NCI-H2171 treated with DMSO at 0.1 percent for 48 hours (cell line): ENCODE measurements at regions not wholly inside any gene's neighbourhood (a gene's known extent, or its start where the extent isn't known, plus 50 kb on each side); places are given as distances from the start of the nearest gene placed in this dataset.

Source experiments
- DNase-seq: peaks from one replicate; lab custom pipeline; 2025; lab: John Stamatoyannopoulos, UW

DNA sequence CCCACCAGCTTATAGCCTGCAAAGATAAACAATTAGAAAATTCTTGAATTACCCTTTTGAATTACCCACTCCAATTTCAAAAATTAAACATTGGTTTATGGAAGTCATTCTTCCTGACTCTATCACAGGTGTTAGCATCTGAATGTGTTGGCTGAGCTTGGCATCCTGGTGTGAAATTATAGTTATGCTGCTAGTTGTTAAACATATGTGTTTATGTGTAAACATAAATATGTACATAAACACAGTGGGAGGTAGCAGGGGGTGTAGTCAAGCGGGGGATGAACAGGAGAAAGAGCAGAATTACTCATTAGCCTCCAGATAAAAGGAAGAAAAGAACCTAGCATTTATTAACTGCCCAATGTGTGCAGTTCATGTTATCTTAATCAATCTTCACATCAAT lies 530.2 kb downstream of the MCTP2 start:
- no peak for DNase-seq

DNA sequence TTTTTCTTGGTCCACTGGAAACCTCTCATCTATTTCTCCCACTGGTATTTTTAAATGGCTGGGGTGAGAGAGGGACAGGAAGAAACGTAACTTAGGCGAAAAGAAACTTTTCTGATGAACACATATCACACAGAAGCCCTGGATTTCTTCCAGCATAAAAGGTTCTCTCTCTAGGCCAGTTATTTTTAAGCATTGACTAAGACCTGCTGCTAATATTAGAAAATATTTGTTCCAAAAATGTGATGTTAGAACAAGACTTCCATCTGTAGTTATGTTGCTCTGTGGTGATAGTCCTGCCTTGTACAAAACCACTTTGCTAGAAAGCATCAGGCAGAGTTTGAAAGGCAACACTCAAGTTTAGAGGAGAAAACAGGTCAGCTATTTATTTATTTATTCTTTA lies 537.7 kb downstream of the MCTP2 start:
- DNase-seq, result no peak

DNA sequence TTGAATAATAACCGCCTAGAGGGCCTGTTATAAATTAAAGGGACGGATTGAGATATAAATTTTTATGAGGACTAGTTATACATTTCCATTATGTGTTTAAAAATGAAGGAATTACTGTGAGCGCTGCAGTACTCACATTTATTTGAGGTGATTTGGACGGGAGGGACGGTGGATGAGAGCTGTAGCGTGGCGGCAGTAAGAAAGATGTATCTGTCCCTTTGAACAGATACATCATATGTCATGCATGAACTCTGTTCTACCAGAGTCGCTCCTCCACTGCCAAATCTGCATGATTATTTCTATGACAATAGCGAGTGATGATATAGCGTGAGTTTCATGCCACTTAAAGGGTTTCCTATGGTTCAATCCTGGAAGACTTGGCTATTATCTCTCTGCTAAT lies 538.8 kb downstream of the MCTP2 start:
- no peak for DNase-seq

DNA sequence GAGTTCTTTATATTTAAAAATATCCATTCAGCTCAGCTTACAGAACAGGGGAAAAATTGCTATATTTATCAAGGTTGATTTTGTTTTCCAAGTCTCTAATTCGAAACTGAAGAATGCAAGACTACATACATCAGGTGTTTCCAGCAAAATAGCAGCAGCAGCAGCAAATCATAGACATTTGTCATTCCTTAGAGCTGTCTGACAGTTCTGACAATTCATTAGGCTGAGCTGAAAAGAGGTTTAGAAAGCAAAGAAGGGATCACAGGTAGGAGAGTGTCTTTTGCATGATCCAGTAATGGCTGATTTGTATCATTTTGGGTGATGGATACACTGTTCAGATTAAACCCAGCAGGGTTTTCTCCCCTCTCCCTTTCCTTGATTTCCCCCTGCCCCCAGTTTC lies 545.7 kb downstream of the MCTP2 start:
- DNase-seq, result no peak

DNA sequence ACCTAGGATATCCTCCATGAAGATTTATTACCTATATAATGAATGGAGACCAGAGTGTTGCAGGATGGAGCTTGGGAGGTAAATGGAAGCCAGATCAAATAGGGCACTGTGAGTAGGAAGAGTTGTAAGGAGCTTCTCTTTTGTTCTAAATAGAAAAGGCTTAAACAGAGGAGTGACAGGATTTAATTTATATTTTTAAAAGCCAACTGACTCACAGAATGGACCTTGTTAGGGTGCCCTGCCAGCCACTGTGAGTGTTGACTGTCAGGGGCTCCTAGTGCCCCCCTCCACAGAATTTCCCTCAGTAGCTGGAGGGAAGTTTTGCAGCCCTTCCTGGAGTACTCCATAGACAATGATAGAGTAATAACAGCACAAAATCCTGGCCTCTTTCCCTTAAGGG lies 547.5 kb downstream of the MCTP2 start:
- DNase-seq, result no peak

DNA sequence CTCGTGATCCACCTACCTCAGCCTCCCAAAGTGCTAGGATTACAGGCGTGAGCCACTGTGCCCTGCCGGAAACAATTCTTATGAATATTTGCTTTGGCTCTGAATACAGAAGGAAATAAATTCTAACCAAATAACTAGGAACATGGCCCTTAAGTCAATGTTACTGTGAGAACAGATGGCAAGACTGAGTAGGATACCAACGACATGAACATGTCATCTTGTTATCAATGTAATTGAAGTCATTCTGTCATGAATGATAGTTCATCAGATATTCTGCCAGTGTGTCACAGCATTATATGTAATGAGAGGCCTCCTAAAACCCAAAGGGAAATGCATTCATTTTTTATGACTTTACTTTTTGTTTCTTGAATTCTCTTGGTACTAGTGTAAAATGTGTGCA lies 548.8 kb downstream of the MCTP2 start:
- no peak for DNase-seq

DNA sequence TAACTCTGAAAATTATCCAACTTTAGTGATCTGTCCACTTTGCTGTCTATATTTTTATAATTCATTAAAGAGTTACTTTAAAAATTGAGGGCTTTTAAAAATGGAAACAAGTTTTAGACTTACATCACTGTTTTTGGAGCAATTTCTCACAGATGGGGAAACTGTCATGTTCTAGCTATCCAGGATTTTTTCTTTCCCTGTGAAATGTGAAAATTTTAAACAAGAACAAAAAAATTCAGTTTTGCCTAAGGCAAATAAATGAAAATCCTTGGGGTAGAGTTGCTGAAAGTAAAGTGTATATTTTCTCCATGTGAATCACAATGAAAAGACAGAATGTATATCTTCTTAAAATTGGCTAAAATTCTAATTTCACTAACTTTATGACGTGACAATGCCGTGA lies 553.7 kb downstream of the MCTP2 start:
- no peak for DNase-seq

DNA sequence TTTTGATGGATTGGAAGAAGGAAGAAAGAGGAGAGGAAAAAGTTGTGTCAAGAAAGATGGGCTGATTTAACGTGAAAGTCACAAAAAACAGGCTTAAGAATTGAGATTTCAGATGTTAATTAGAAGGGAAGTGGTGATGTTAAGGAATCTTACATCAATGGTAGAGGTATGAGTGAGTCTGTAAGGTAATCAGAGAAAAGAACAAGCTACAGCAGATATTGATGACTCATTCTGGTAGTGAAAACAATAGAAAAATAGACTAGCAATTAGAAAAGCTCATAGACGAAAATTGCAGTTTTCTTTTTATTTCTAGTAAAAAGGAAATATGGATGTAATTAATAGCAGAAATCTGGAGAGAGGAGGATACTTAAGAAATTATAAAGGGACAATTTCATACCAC lies 559.6 kb downstream of the MCTP2 start:
- no peak for DNase-seq

DNA sequence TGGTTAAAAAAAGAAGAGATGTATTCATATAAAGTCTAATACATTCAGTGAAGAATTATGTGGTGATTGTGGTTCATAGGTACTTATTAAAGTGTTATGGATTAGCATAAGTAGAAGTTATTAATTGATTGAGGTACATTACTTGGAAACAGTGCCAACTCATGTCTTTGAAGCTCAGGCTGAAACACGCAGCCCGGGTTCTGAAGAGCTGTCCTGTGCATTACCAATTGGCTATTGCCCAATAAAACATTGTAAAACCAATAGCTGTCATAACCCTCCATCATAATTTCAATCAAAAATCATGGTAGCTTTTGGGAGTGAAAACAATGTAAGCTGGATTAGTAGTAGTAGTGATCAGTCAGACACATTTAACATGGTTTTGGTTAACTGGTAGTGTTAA lies 560.1 kb downstream of the MCTP2 start:
- no peak for DNase-seq

DNA sequence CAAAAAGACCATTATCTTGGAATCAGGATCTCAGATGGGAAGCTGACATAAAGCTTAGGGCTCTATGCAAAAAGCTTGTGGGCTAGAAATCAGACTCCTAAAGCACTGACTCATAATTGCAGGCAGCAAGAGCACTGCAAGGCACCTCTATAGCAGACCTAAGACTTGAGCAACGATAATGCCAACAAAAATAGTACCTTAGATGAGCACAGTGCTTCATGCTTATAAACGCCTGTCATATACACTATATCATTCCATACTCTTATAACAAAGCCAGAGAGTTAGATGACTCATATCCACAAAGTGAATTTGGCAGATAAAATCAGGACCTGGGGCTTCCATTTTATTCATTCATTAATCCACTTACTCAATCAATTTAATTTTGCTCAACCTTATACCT lies 560.8 kb downstream of the MCTP2 start:
- no peak for DNase-seq

DNA sequence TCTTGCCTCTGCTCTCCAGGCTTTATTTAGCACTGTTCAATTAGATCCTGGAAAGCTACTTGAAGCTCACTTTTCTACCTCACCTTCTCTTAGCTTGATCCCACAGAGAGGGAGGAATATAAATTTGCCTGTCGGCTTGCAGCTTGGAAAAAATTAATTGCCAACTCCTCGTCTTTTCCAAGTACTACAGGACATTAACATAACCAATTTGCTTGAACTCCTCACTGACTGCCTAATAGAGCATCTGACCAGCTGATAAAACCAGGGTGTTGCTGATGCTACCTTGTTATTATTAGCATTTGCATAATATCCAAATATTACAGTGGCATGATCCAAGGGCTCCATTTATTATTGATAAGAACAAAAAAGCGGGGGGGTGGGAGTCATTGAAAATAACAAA lies 561.8 kb downstream of the MCTP2 start:
- no peak for DNase-seq

DNA sequence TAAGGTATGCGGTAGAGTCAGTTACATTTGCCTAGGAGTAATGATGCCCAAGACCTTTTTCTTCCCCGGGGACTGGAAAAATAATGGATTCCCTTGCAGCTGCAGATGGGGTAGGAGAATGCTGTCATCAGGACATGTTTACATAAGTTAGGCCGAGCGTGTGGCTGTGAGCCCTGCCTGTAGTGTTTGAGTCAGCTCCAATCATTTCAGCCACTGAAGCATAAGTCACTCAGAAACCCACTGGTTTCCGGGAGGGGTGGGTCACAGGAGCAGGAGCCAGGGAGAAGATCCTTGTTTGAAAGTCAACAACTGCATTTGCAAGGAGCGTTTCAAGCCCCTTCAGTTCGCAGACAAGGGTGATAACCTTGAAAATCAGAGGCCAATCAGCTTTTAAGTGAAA lies 562.3 kb downstream of the MCTP2 start:
- no peak for DNase-seq

DNA sequence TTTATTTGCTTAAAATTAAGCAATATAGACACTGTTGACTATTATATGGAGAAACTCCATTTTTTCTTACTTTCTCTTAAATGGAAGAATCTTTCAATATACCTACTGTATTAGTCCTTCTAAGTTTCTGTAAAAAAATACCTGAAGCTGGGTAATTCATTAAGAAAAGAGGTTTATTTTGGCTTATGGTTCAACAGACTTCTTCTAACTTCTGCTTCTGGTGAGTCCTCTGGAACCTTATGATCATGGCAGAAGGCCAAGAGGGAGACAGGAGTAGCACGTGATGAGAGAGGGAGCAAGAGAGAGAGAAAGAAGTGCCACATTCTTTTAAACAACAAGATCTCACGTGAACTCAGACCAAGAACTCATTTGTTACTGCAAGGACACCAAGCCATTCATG lies 573.3 kb downstream of the MCTP2 start:
- no peak for DNase-seq

DNA sequence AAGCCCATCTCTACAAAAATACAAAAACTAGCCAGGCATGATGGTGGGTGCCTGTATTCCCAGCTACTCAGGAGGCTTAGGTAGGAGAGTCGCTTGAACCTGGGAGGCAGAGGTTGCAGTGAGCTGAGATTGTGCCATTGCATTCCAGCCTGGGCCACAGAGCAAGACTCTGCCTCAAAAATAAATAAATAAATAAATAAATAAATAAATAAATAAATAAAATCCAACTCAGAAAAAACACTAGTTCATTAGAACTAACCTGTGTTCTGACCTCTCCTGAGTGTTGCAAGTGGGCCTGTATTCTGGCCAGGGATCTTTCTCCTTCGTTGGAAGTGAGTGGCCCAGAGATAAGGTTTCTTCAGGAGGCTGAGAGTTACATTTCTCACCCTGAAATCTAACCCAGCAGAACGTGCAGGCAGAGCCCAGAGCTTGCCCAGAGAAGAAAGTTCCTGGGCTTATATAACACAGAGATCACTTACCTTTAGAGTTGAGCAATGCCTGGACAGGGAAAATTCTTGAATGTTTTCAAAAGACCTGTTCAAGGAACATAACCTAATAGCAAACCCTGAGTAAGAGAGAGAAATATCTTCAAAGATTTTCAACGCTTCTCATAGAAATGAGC lies 583.9 kb downstream of the MCTP2 start:
- no peak for DNase-seq

DNA sequence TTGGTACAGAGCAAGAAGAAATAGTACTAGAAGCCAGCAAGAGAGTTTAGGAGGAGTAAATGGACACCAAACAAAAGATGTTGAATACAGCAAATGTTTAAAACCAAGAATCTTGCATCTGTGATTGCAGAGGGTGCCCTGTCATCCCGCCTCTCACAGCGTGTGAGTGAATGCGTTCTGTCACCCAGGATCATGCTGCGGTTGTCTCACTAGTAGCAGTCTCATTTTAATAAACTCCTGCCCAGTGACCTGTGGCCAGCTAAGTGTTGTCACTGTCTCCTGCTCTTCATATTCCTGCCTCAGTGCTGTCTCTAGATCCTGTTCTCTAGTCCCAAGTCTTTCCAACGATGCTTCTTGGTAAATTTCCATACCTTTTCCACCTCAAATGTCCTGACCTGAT lies 584.6 kb downstream of the MCTP2 start:
- no peak for DNase-seq

DNA sequence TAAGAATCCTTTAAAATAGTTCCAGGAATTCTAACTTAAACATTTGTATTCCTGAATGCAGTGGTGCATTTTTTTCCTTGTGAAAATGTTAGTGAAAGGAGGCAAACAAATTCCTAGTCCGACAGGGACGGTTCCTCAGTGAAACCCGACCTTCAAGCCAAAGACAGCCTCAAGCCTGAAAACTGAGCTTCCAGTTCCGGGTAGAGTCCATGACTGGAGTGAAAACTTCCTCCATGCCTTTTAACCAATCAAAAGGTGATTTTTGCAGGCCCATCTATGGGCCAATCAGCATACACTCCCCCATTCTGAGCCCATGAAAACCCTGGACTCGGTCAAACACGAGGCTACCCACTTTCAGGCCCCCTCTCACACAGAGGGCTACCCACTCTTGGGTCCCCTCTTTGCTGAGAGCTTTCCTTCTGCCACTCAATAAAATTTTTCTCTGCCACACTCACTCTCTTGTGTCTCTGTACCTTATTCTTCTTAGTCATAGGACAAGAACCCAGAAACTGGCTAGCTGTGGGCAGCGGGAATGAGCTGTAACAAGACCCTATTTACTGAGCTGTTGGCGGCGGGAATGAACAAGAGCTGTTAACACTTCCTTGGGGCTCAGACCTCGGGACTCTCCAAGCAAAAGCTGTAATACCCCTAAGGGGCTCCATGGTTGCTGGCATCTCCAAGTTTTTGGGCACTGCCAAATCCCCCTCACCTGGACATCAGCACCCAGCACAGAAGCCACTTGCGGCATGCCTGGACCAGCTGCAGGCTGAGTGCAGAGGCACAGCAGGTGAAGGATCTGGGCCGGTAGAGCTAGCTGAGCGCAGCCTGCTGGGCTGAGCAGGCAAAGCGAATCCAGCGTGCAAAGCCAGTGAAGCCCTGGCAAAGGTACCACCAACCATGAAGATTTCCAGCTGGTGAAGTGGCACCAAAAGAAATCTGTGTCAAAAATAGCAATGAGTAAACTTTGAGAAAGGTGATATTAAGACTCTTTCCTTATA lies 598.8 kb downstream of the MCTP2 start:
- no peak for DNase-seq

DNA sequence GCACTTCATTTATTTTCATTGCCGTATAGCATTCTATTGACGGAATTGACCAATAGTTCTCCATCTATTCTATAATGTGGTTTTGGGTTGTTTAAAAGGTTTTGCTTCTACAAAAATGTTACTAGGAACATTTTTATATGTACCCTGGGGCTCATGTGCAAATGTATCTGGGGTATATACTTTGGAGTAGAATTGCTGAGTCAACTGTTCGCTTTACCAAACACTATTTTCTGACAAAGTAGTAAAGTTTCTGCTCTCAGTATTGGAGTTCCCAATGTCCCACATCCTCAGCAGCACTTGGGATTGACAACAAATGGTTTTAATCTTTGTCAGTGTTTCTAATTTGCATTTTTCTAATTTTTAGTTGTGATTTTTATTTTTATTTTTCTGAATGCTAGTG lies 602.6 kb downstream of the MCTP2 start:
- no peak for DNase-seq

DNA sequence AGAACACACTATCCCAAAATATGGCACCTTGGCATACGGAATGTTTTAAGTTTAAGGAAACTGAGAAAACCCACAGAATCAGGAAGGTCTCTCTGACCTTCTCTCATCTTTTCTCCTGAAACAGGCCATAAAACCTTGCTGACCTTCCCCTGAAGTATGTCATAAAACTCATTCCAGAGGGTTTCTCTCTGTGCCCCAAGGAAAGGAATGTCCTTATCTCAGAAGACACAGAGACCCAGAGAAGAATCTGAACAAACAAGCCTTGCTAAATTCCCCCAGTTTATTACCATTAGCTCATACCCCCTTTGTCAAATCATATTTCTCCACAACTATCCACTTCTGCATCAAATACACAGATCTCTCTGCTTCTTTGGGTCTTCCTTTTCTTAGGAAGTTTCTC lies 603.1 kb downstream of the MCTP2 start:
- DNase-seq, result no peak

DNA sequence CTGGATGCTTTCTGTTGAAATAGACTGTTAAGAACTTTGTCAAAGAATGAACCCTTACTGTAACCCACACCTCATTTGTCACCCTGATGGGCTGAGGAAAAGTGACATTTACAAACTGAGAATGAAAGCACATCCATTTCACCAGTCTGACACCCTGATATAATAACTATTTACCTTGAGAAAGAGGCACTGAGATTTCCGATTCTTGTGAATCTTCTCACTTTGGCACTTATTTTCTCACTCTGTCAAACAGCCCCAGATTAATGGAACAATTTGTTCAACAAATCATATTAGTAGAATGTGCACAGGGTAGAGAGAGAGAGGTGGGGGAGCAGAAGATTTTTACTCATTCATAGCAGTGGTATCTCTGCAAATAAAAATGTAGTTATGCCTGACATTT lies 606.9 kb downstream of the MCTP2 start:
- no peak for DNase-seq

DNA sequence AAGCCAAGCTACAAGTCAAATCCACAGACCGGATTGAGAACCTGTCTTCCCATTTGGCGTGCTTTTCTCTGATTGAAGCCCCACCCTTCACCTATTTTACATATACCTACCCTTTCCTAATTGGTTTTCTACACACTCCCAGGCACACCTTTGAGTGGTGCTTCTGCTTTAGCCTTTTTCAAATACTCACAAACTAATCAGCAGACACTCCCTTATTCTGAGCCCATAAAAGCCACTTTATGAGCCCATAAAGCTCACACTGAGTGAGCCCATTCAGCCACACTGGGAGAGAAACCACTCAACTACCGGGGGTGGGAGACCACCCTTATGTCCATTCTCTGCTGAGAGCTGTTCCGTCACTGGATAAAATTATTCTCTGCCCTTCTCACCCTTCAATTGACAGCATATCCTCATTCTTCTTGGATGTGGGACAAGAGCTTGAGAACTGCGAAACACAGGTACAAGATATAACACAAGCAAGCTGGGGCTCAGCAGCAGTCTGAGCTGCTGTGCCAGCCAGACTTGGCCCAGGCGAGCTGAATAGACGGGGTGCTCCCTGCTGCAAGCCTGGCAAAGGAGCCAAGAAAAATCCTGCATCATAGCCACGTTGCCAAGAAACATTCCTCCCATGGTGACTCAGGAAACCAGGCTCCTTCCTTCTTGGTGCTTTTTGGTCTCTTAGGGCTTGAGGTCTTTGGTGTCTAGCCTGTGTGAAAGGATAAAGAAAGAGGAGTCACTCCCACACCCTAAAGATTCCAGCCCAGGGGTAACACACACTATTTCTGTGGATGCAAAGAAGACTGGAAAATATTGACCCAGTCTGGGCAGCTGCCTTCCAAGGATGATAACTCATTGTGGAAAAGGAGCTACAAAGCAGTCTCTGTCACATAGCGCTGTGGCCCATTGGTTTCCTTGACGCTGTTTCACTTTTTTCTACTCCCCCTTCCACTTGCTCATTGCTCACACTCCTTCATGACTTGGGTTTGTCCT lies 609.7 kb downstream of the MCTP2 start:
- DNase-seq, result no peak

DNA sequence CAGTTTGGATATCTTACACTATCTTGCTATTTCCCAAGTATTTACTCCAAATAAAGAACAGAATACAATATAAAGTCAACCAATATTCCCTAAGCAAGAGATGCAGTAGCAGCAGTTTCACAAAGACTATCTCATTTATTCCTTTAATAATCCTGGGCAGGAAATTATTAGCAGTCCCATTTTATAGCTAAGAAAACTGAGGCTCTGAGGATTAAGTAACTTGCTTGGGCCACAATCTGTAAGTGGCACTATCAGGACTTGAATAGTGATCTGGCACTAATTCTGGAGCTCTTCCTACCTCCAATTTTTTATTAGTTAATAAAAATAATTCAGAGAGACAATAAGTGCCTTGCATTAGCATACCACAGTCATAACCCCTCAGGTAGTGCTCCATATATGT lies 611.7 kb downstream of the MCTP2 start:
- no peak for DNase-seq

DNA sequence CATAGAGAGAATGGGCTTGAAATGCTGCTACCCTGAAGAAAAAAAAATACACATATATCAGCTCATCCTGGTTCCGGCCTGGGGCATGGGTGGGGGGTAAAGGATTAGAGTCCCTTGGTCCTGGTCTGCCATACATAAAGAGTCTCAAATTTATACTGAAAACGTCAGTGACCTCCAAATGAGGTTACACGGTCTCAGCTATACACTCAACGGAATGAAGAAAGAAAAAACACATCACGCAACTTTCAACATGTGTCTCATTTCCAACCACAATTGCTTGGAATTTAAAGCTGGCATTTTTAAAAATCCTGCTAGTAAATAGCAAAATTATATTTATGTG lies 612.8 kb downstream of the MCTP2 start:
- no peak for DNase-seq
